Right lobe of liver (tissue), 4 donors: ENCODE measurements at regions not wholly inside any gene's neighbourhood (a gene's known extent, or its start where the extent isn't known, plus 50 kb on each side); places are given as distances from the start of the nearest gene placed in this dataset.

Experiments
- POLR2A ChIP-seq: fragments of 450-650 bp; IDR thresholded peaks from one replicate; pipeline ENCODE4 v1.6.1; 2017; ENCODE audit warnings: antibody characterized with exemption, mild to moderate bottlenecking
- TF ChIP-seq, protein P1 (sequence below), 4 donors: fragments of 200-600 bp in 3 of 4; fragments of 450-650 bp in 1 of 4; IDR thresholded peaks; one replicate each; pipeline versions ENCODE4 v1.5.1 to v1.8.0; 2016 to 2022; ENCODE audit warnings: antibody characterized with exemption in 4 of 4, mild to moderate bottlenecking in 2 of 4
- donor health status: DM: no; HTN: no; CAD: no.
- donor health status: DM: no; HTN: no; CAD: no.
- donor health status: DM: no; HTN: yes; CAD: no.

DNA sequence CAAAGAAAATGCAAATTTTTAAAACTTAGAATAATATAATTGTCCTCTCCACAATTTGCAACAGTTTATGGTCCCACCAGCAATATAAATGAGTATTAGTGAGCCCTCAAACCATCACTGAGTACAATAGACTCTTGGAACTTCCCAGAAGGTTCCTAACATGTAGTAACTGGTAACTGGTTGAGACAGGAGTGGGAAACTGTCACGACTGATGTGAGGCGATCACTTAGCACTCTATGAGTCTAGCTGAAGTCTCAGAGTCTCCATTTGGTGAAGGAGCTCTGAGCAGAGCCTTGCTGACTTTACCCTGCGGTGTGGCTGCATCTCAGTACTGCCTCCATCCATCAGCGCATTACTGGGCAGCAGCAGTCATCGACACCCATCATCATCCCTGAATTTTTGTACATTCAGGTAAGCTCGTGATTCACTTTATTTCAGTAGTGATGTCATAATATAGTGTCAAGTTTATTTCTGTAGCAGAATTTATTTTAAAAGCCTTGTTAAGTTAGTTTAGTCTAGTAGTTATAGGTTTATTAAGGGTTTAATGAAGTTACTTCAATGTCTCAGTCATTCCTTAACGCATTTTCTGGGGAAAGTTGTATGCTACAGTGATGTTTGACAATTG lies 76.6 kb upstream of the ABCA1 start:
- TF ChIP-seq, protein P1, sequence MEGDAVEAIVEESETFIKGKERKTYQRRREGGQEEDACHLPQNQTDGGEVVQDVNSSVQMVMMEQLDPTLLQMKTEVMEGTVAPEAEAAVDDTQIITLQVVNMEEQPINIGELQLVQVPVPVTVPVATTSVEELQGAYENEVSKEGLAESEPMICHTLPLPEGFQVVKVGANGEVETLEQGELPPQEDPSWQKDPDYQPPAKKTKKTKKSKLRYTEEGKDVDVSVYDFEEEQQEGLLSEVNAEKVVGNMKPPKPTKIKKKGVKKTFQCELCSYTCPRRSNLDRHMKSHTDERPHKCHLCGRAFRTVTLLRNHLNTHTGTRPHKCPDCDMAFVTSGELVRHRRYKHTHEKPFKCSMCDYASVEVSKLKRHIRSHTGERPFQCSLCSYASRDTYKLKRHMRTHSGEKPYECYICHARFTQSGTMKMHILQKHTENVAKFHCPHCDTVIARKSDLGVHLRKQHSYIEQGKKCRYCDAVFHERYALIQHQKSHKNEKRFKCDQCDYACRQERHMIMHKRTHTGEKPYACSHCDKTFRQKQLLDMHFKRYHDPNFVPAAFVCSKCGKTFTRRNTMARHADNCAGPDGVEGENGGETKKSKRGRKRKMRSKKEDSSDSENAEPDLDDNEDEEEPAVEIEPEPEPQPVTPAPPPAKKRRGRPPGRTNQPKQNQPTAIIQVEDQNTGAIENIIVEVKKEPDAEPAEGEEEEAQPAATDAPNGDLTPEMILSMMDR (IDR thresholded peaks at IDR 0.05), result no peak
- no peak for TF ChIP-seq POLR2A
